Right lobe of liver (tissue), 4 donors: ENCODE measurements at regions not wholly inside any gene's neighbourhood (a gene's known extent, or its start where the extent isn't known, plus 50 kb on each side); places are given as distances from the start of the nearest gene placed in this dataset.

Experiments
- POLR2A ChIP-seq: fragments of 450-650 bp; IDR thresholded peaks from one replicate; pipeline ENCODE4 v1.6.1; 2017; ENCODE audit warnings: antibody characterized with exemption, mild to moderate bottlenecking
- TF ChIP-seq, protein P1 (sequence below), 4 donors: fragments of 200-600 bp in 3 of 4; fragments of 450-650 bp in 1 of 4; IDR thresholded peaks; one replicate each; pipeline versions ENCODE4 v1.5.1 to v1.8.0; 2016 to 2022; ENCODE audit warnings: antibody characterized with exemption in 4 of 4, mild to moderate bottlenecking in 2 of 4
- donor health status: DM: no; HTN: no; CAD: no.
- donor health status: DM: no; HTN: no; CAD: no.
- donor health status: DM: no; HTN: yes; CAD: no.

GRCh38 chr10:61567729-61568128, 95.0 kb upstream of the CABCOCO1 start:
- TF ChIP-seq, protein P1, sequence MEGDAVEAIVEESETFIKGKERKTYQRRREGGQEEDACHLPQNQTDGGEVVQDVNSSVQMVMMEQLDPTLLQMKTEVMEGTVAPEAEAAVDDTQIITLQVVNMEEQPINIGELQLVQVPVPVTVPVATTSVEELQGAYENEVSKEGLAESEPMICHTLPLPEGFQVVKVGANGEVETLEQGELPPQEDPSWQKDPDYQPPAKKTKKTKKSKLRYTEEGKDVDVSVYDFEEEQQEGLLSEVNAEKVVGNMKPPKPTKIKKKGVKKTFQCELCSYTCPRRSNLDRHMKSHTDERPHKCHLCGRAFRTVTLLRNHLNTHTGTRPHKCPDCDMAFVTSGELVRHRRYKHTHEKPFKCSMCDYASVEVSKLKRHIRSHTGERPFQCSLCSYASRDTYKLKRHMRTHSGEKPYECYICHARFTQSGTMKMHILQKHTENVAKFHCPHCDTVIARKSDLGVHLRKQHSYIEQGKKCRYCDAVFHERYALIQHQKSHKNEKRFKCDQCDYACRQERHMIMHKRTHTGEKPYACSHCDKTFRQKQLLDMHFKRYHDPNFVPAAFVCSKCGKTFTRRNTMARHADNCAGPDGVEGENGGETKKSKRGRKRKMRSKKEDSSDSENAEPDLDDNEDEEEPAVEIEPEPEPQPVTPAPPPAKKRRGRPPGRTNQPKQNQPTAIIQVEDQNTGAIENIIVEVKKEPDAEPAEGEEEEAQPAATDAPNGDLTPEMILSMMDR (IDR thresholded peaks at IDR 0.05), result no peak
- TF ChIP-seq POLR2A, result no peak
